GM18868 (cell line): ENCODE measurements at regions not wholly inside any gene's neighbourhood (a gene's known extent, or its start where the extent isn't known, plus 50 kb on each side); places are given as distances from the start of the nearest gene placed in this dataset.

ENCODE experiments used
- ATAC-seq: cut with Tn5 transposase; IDR thresholded peaks from one replicate; pipeline ENCODE4 v1.9.1; 2021; ENCODE audit warnings: mild to moderate bottlenecking, moderate library complexity; ENCODE audit not compliant: unreplicated experiment

DNA sequence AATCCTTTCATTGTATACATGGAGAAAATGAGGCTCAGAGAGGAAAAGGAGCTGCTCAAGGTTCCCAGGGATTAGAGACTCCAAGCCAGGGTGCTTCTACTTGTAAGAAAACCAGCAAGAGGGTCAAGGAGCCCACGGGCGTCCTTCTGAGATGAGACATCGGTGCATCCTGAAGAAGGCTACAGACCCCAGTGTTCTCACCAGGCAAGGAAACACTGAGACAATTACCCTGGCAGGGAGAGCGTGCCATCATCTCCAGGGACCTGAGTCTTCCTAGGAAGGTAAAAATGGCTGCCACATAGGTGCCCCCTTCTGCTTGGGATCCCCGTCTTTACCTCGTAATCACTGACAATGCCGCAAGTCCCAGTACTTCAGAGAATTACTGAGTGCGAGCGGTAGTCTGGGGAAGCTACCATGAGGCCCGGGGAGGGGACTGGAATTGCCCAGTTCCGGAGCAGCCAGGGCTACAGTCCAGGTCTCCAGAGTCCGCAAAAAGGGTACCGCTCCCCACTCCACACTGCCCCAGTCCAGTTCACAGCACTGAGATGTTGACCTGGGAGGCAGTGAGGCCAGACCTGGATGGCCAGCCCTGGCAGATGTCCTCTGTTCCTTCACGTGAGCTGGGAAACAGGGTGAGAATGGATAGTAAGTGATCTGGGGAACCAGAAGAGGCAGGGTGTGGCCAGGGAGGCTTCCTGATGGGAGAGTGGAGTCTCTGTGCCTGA is 164.7 kb upstream of the SMAD3 start:
- no peak for ATAC-seq

DNA sequence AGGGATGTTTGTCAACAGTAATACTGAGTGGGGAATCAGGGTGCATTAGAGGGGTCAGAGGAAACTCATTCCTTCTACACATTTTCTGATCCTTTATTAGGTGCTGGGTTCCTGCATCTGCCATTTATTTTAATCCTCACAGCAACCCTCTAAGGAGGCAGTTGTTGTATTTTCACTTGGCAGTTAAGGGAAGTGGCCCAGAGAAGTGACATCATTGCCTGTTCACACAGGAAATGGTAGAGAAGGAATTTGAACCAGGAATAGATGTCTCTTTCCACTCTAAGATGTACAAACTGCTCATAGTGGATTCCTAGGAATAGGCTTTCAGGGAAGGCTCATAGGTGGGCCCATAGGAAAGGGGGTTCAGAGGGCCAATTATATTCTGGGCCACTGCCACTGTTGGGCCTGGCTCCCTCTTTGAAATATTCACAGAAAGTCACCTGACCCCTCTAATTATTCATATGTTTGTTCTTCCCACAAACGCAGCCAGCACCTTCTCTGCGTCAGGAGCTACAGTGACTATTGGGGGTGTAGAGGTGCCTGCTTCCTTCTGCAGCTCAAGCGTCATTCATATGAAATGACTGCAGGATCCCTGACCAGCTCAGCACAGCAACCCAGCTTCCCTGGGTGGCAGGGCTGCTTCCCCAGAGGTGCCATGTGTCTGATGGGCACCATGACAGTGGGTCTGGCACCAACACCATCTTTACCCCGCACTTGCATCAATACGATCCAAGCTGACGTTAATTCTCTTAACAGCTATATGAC is 163.9 kb upstream of the SMAD3 start:
- ATAC-seq: no peak

- no peak for ATAC-seq
These were observed 160.2 kb upstream of the SMAD3 start for GRCh38 chr15:66905185-66905584.

- no peak for ATAC-seq
These were observed 159.4 kb upstream of the SMAD3 start for GRCh38 chr15:66905954-66906353.

- ATAC-seq: no peak
These were observed 158.5 kb upstream of the SMAD3 start for GRCh38 chr15:66906668-66907614.

- ATAC-seq: no peak
These were observed 157.3 kb upstream of the SMAD3 start for GRCh38 chr15:66907826-66908743.

DNA sequence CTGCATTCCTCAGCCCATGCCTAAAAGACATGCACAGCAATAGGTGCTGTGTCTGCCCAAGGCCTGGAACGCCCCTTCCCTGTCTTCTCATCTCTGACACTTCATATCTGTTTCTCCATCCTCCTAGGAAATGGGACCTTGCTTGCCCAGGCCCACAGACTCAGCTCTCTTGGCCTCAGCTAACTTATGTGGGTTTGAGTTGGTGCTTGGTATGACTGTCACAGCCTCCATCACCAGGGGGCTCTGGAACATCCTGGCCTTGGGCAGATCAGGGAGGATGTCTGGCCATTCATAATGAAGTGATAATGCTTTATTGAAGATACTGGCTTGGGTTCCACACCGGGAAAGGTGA is 156.7 kb upstream of the SMAD3 start:
- ATAC-seq: no peak

GRCh38 chr15:66909381-66909890 is 156.0 kb upstream of the SMAD3 start:
- ATAC-seq: no peak

DNA sequence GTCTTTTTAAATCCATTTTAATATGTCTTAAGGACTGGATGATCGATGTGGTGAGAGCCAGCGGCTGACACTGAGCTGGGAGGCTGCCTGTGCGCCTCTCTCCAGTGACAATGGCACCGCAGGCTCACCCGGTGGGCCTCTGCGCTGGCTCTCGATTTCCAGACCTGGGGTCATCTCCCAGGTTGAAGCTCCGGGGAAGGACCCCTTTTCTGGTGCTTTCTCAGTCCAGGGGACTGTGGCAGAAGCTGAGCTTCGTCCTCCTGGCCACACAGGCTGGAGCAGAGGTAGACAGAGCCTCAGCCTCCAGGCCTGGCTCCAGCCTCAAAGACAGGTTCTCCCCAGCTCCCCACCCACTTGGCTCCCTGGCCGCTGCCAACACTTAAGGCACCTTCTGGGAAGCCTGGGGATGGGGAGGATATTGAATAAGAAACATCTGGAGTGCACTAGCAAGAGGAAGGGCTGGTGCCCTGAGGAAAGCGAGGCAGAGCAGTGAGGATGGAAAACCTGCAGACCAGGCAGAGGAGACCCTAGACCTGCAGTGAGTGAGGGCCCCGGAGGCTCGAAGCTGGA is 154.2 kb upstream of the SMAD3 start:
- no peak for ATAC-seq

GRCh38 chr15:66912001-66912400 is 153.4 kb upstream of the SMAD3 start:
- no peak for ATAC-seq

- no peak for ATAC-seq
These were observed 153.0 kb upstream of the SMAD3 start for GRCh38 chr15:66912441-66912840.

- no peak for ATAC-seq
These were observed 147.4 kb upstream of the SMAD3 start for GRCh38 chr15:66917904-66918448.

GRCh38 chr15:66919421-66919820 is 146.0 kb upstream of the SMAD3 start:
- ATAC-seq: no peak

DNA sequence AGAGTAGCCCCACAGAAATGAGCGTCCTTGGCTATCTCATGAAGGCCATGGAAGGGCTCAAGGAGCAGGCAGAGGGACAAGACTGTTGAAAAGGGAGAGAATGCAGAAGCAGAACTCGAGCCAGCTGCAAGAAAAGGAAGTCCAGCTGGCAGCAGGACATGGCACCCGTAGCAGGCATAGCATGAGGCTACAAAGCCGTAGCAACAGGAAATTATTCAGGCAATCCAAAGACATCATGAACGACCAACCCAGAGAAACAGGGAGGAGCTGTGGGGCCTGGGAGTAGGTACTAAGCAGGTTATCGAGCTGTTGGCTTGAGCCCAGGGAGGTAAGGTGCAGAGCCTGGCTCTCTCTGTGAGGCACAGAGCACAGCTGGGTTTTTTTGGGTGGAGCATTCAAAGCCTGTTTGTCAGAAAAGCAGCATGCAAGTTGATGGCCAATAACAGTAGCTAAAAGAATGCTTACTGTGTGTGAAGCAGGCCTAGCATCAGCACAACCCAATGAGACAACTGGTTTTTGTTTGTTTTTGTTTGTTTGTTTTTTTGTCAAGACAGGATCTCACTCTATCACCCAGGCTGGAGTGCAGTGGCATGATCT is 144.0 kb upstream of the SMAD3 start:
- ATAC-seq: no peak

GRCh38 chr15:66922608-66923007 is 142.8 kb upstream of the SMAD3 start:
- no peak for ATAC-seq

DNA sequence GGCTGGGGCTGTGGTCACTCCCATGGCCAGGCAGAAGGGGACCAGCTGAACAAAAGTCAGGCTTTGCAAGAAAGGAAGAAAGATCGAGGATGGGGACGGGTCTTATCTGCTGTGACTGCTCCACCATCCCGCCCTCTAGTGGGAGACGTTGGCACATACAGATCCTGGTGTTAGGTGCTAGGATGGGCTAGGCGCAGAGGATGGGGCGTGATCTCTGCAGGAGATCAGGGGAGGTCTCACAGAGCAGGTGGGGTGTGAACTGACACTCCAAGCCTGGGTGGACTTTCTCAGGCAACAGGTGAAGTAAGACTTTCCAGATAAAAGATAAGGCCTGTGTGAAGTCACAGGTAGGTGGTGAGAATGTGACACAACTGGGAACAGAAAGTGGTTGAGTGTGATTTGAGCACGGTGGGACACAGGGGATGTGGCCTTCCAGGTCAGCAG is 141.9 kb upstream of the SMAD3 start:
- no peak for ATAC-seq

- no peak for ATAC-seq
These were observed 140.5 kb upstream of the SMAD3 start for GRCh38 chr15:66924889-66925288.

- ATAC-seq: no peak
These were observed 139.7 kb upstream of the SMAD3 start for GRCh38 chr15:66925721-66926120.
